ENCODE measurements at regions not wholly inside any gene's neighbourhood (a gene's known extent, or its start where the extent isn't known, plus 50 kb on each side); places are given as distances from the start of the nearest gene placed in this dataset.

- peak overlapping the region in 1 of 4 donors; percentile 16 for H3K27ac ChIP-seq
Measured at GRCh38 chr6:109239651-109240321, 142.5 kb downstream of the CD164 start.

GRCh38 chr6:109239160-109239559 lies 143.1 kb downstream of the CD164 start:
- no peaks in the 10 kb centered on the region for H3K27me3 ChIP-seq
- intact Hi-C loops (cut with DNase I): no loop called here
- H3K27ac ChIP-seq: no peak overlapping the region
- no peaks in the 10 kb centered on the region for H3K9me3 ChIP-seq
- no peak overlapping the region for H3K4me3 ChIP-seq
- WGBS, 2 donors: 77% methylated on average over 2 of the region's 2 CpGs; no CpG with 5 or more reads in 1 of the 2 donors
- peaks cover 0 to 4% (median 0%) of the 10 kb centered on the region in 3 donors for H3K4me1 ChIP-seq
- no peaks in the 10 kb centered on the region for H3K36me3 ChIP-seq
- DNase-seq: no peak
- TF ChIP-seq POLR2A (IDR thresholded peaks at IDR 0.05) (no peak), CTCF (IDR thresholded peaks at IDR 0.05) (no peak)

More at GRCh38 chr6:109239651-109240321, 142.5 kb downstream of the CD164 start:
- H3K9me3 ChIP-seq: no peaks in the 10 kb centered on the region
- H3K4me1 ChIP-seq: peaks cover 0 to 4% (median 0%) of the 10 kb centered on the region in 3 donors
- H3K36me3 ChIP-seq: no peaks in the 10 kb centered on the region
- no peaks in the 10 kb centered on the region for H3K27me3 ChIP-seq
- no peak overlapping the region for H3K4me3 ChIP-seq
- TF ChIP-seq POLR2A (IDR thresholded peaks at IDR 0.05) (no peak), CTCF (IDR thresholded peaks at IDR 0.05) (no peak)
- intact Hi-C loops (cut with DNase I): no loop called here
- WGBS, 2 donors: 77 to 80% methylated on average over 9 of the region's 9 CpGs
- DNase-seq: no peak

GRCh38 chr6:109238396-109238795 lies 143.1 kb downstream of the CEP57L1 start:
- no peak for TF ChIP-seq POLR2A (IDR thresholded peaks at IDR 0.05)
- no peak for DNase-seq
- H3K27ac ChIP-seq: no peak overlapping the region
- no peak overlapping the region for H3K4me3 ChIP-seq
- no peaks in the 10 kb centered on the region for H3K36me3 ChIP-seq
- H3K27me3 ChIP-seq: no peaks in the 10 kb centered on the region
- peaks cover 0 to 4% (median 0%) of the 10 kb centered on the region in 3 donors for H3K4me1 ChIP-seq
- intact Hi-C loops (cut with DNase I): no loop called here
- no peaks in the 10 kb centered on the region for H3K9me3 ChIP-seq
- 68 to 80% methylated on average over 3 of the region's 3 CpGs for WGBS, 2 donors

GRCh38 chr6:109237986-109238329 lies 142.7 kb downstream of the CEP57L1 start:
- Histone ChIP-seq H3K4me1 (peaks cover 0 to 4% (median 0%) of the 10 kb centered on the region in 3 donors), H3K9me3 (no peaks in the 10 kb centered on the region), H3K27ac (no peak overlapping the region), H3K4me3 (no peak overlapping the region), H3K27me3 (no peaks in the 10 kb centered on the region), H3K36me3 (no peaks in the 10 kb centered on the region)
- intact Hi-C loops (cut with DNase I): no loop called here
- TF ChIP-seq POLR2A (IDR thresholded peaks at IDR 0.05) (no peak), CTCF (IDR thresholded peaks at IDR 0.05) (no peak)
- 82 to 89% methylated on average over 11 of the region's 11 CpGs for WGBS, 2 donors
- DNase-seq: no peak

GRCh38 chr6:109237077-109237985 lies 142.0 kb downstream of the CEP57L1 start:
- WGBS, 2 donors: 64 to 70% methylated on average over 12 of the region's 12 CpGs
- no peak for DNase-seq
- Histone ChIP-seq H3K36me3 (no peaks in the 10 kb centered on the region), H3K4me1 (peaks cover 0 to 4% (median 0%) of the 10 kb centered on the region in 3 donors), H3K4me3 (no peak overlapping the region), H3K9me3 (no peaks in the 10 kb centered on the region), H3K27ac (peak overlapping the region in 1 of 4 donors; percentile 42), H3K27me3 (no peaks in the 10 kb centered on the region)
- TF ChIP-seq CTCF (IDR thresholded peaks at IDR 0.05) (no peak), POLR2A (IDR thresholded peaks at IDR 0.05) (no peak)
- intact Hi-C loops (cut with DNase I): no loop called here
